ENCODE measurements at regions not wholly inside any gene's neighbourhood (a gene's known extent, or its start where the extent isn't known, plus 50 kb on each side); places are given as distances from the start of the nearest gene placed in this dataset.

DNA sequence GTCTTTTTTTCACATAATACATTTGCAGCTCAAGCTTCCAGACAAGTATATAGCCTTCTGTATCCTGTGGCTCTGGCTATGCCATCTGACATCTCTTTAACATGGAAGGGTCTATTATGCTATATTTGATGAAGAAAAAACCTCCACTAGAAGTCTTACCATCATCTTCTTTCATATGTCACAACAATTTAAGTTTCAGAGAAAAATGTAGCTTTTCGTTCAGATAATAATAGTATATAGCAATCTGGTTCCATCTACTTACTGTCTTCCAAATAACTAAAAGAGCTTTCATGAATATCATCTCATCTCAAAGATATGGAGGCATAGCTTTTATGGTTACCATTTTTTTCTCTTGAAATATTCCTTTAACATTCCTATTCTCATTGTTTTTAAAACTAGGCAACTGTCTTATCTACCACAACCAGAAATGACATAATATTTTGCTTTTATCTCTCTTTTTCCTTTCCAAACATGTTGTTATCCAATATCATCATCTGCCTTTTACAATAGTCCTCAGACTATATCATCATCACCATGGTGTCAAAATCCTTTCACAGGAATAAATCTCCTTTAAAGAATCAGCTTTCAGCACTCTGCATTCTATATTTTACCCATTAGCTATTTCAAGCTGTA is 1005.1 kb downstream of the PDHA2 start:
- no peak overlapping the region for H3K27ac ChIP-seq
- TF ChIP-seq, protein P1, sequence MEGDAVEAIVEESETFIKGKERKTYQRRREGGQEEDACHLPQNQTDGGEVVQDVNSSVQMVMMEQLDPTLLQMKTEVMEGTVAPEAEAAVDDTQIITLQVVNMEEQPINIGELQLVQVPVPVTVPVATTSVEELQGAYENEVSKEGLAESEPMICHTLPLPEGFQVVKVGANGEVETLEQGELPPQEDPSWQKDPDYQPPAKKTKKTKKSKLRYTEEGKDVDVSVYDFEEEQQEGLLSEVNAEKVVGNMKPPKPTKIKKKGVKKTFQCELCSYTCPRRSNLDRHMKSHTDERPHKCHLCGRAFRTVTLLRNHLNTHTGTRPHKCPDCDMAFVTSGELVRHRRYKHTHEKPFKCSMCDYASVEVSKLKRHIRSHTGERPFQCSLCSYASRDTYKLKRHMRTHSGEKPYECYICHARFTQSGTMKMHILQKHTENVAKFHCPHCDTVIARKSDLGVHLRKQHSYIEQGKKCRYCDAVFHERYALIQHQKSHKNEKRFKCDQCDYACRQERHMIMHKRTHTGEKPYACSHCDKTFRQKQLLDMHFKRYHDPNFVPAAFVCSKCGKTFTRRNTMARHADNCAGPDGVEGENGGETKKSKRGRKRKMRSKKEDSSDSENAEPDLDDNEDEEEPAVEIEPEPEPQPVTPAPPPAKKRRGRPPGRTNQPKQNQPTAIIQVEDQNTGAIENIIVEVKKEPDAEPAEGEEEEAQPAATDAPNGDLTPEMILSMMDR (conservative IDR thresholded peaks at IDR 0.05) = no peak
- TF ChIP-seq ZFX (IDR thresholded peaks at IDR 0.05) = no peak

DNA sequence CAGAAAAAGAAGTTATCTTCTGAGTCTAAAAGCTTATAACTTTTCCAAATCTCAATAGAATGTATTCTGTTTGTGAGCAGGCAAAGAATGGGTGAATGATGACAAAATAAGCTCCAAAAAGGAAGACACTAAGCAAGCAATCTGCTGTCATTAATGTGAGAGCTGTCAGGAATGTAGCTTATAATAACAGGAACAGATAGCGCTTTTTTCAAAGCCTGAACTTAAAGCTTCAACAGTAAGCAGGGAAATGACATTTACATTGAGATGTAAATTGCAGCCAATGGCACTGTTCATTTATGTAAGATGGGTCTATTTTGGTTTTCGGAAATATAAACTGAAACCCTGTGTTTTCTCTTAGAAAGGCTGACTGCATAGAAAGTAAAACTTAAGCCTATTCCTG is 1005.9 kb downstream of the PDHA2 start:
- no peak for TF ChIP-seq ZFX (IDR thresholded peaks at IDR 0.05)
- TF ChIP-seq, protein P1 (conservative IDR thresholded peaks at IDR 0.05) = no peak
- no peak overlapping the region for H3K27ac ChIP-seq

GRCh38 chr4:96874657-96875056 is 1034.8 kb downstream of the PDHA2 start:
- H3K27ac ChIP-seq = no peak overlapping the region
- no peak for TF ChIP-seq ZFX (IDR thresholded peaks at IDR 0.05)

GRCh38 chr4:96879527-96879926 is 1039.6 kb downstream of the PDHA2 start:
- TF ChIP-seq, protein P1 (conservative IDR thresholded peaks at IDR 0.05) = no peak
- no peak for TF ChIP-seq ZFX (IDR thresholded peaks at IDR 0.05)
- H3K27ac ChIP-seq = no peak overlapping the region

GRCh38 chr4:96887857-96888256 is 1048.0 kb downstream of the PDHA2 start:
- TF ChIP-seq, protein P1 (conservative IDR thresholded peaks at IDR 0.05) = no peak
- no peak for TF ChIP-seq ZFX (IDR thresholded peaks at IDR 0.05)
- H3K27ac ChIP-seq = no peak overlapping the region

DNA sequence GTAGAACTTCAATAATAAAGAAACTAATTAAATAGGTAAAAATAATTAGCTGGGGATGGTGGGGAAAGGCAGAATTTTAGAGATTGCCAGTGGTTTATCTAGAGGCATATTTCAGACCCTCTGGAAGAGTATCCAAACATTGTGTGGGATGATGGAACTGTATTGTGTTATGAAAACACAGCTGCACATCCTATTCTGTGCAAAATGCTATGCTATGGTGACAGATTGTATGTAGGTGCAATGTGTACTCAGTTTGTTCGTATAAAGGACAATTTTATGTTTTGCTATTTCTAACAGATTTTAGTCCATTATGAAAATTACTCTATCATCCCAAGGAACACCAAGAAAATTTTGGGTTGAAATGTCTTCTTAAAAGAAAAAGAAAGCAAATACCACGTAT is 1054.7 kb downstream of the PDHA2 start:
- no peak overlapping the region for H3K27ac ChIP-seq
- TF ChIP-seq, protein P1 (conservative IDR thresholded peaks at IDR 0.05) = no peak
- TF ChIP-seq ZFX (IDR thresholded peaks at IDR 0.05) = no peak

GRCh38 chr4:96895826-96896225 is 1055.9 kb downstream of the PDHA2 start:
- TF ChIP-seq ZFX (IDR thresholded peaks at IDR 0.05) = no peak
- TF ChIP-seq, protein P1 (conservative IDR thresholded peaks at IDR 0.05) = no peak
- no peak overlapping the region for H3K27ac ChIP-seq

- TF ChIP-seq, protein P1 (conservative IDR thresholded peaks at IDR 0.05) = no peak
- TF ChIP-seq ZFX (IDR thresholded peaks at IDR 0.05) = no peak
Measured at GRCh38 chr4:96912716-96913115, 1072.8 kb downstream of the PDHA2 start.

More at GRCh38 chr4:96912716-96913115, 1072.8 kb downstream of the PDHA2 start:
- H3K27ac ChIP-seq = no peak overlapping the region
